CD14-positive monocyte (primary cell): ENCODE measurements at regions not wholly inside any gene's neighbourhood (a gene's known extent, or its start where the extent isn't known, plus 50 kb on each side); places are given as distances from the start of the nearest gene placed in this dataset.

ENCODE experiments used
- DNase-seq, 3 donors: peaks; one replicate each; pipeline ENCODE4 v3.0.0-alpha.2; 2011 to 2022
- H2AFZ ChIP-seq: 2 replicates; pipeline ENCODE4 v1.6.0; 2012; ENCODE audit warnings: mild to moderate bottlenecking, low read depth, low read length, inconsistent platforms; ENCODE audit not compliant: insufficient read depth, poor library complexity, severe bottlenecking
- H3K27ac ChIP-seq, 2 donors: 1 replicate in 1 of 2; 2 replicates in 1 of 2; pipeline ENCODE4 v1.5.1; 2012 to 2013; ENCODE audit warnings: low read length in 2 of 2, control low read depth in 1 of 2, inconsistent platforms in 1 of 2, low read depth in 1 of 2, mild to moderate bottlenecking in 1 of 2
- H3K27me3 ChIP-seq, 2 donors: one replicate each; pipeline versions ENCODE4 v1.6.0 to v1.6.1; 2011 to 2013; ENCODE audit warnings: low read length in 2 of 2; ENCODE audit not compliant: control insufficient read depth in 2 of 2, insufficient read depth in 2 of 2
- H3K36me3 ChIP-seq, 2 donors: replicated peaks in 1 of 2; 1 replicate in 1 of 2; 2 replicates in 1 of 2; pipeline versions ENCODE4 v1.5.1 to v1.6.1; 2012 to 2013; ENCODE audit warnings: low read length in 2 of 2, control low read depth in 1 of 2, inconsistent platforms in 1 of 2, mild to moderate bottlenecking in 1 of 2; ENCODE audit not compliant: insufficient read depth in 2 of 2, control insufficient read depth in 1 of 2
- H3K4me1 ChIP-seq, 2 donors: 1 replicate in 1 of 2; 2 replicates in 1 of 2; pipeline versions ENCODE4 v1.5.1 to v1.6.1; 2012 to 2013; ENCODE audit warnings: low read length in 2 of 2, control low read depth in 1 of 2, inconsistent platforms in 1 of 2, mild to moderate bottlenecking in 1 of 2, moderate library complexity in 1 of 2; ENCODE audit not compliant: insufficient read depth in 2 of 2, control insufficient read depth in 1 of 2
- H3K4me2 ChIP-seq: replicated peaks from 2 replicates; pipeline ENCODE3; 2012; ENCODE audit warnings: low read length, moderate library complexity, mild to moderate bottlenecking; ENCODE audit not compliant: poor library complexity, severe bottlenecking; ENCODE audit errors: extremely low read depth
- H3K4me3 ChIP-seq, 3 experiments: fragments of 200-600 bp in 1 of 3; sonication (generic) in 1 of 3; replicated peaks in 1 of 3; 1 replicate in 2 of 3; 2 replicates in 1 of 3; pipeline ENCODE4 v1.5.1; 2011 to 2013; ENCODE audit warnings: low read length in 3 of 3, mild to moderate bottlenecking in 3 of 3, control low read depth in 2 of 3, low read depth in 2 of 3, inconsistent platforms in 1 of 3, moderate library complexity in 1 of 3
- H3K79me2 ChIP-seq: 2 replicates; pipeline ENCODE4 v1.6.0; 2012; ENCODE audit warnings: mild to moderate bottlenecking, control low read depth, inconsistent platforms, low read length, moderate library complexity; ENCODE audit not compliant: insufficient read depth
- H3K9ac ChIP-seq: 2 replicates; pipeline ENCODE4 v1.6.0; 2017; ENCODE audit warnings: low read length, mild to moderate bottlenecking; ENCODE audit not compliant: insufficient read depth, poor library complexity, severe bottlenecking
- H3K9me3 ChIP-seq, 2 donors: replicated peaks in 1 of 2; 1 replicate in 1 of 2; 2 replicates in 1 of 2; pipeline versions ENCODE4 v1.5.1 to v1.6.1; 2012 to 2013; ENCODE audit warnings: low read length in 2 of 2, control low read depth in 1 of 2; ENCODE audit not compliant: control insufficient read depth in 1 of 2, insufficient read depth in 1 of 2
- H4K20me1 ChIP-seq: 2 replicates; pipeline ENCODE4 v1.6.0; 2012; ENCODE audit warnings: mild to moderate bottlenecking, low read length, control low read depth, moderate library complexity; ENCODE audit not compliant: insufficient read depth
- H3K27ac Mint-ChIP-seq, 7 donors: one replicate each; pipeline ENCODE4 v1.8.0; 2020; ENCODE audit warnings: mild to moderate bottlenecking in 7 of 7, mixed read lengths in 7 of 7, moderate library complexity in 6 of 7, inconsistent platforms in 2 of 7
- H3K27me3 Mint-ChIP-seq, 3 donors: one replicate each; pipeline ENCODE4 v1.8.0; 2021 to 2022; ENCODE audit warnings: low read depth in 3 of 3, mild to moderate bottlenecking in 3 of 3, mixed read lengths in 3 of 3, moderate library complexity in 3 of 3, inconsistent platforms in 1 of 3
- H3K36me3 Mint-ChIP-seq, 2 donors: one replicate each; pipeline ENCODE4 v1.8.0; 2020; ENCODE audit warnings: mixed read lengths in 2 of 2, inconsistent platforms in 1 of 2, mild to moderate bottlenecking in 1 of 2
- H3K4me1 Mint-ChIP-seq: one replicate; pipeline ENCODE4 v1.8.0; 2020; ENCODE audit warnings: mild to moderate bottlenecking, mixed read lengths
- H3K4me3 Mint-ChIP-seq, 2 donors: one replicate each; pipeline ENCODE4 v1.8.0; 2020; ENCODE audit warnings: mild to moderate bottlenecking in 2 of 2, mixed read lengths in 2 of 2, moderate library complexity in 1 of 2
- H3K9me3 Mint-ChIP-seq, 7 donors: one replicate each; pipeline ENCODE4 v1.8.0; 2020 to 2022; ENCODE audit warnings: mixed read lengths in 7 of 7, mild to moderate bottlenecking in 6 of 7, moderate library complexity in 6 of 7, inconsistent platforms in 2 of 7
- CTCF ChIP-seq: fragments of 200-600 bp; IDR thresholded peaks from one replicate; pipeline ENCODE4 v1.8.0; 2022; ENCODE audit warnings: antibody characterized with exemption, mild to moderate bottlenecking
- WGBS: methylation state at CpG from one replicate; pipeline ENCODE4 v1.1.5; 2013; ENCODE audit warnings: missing lambda C conversion rate; ENCODE audit not compliant: insufficient coverage; 5-methylcytosine and 5-hydroxymethylcytosine counted together
- intact Hi-C, 2 donors: fragments of 100-400 bp; cut with micrococcal nuclease; formaldehyde crosslinking; loops; one replicate each; pipeline versions ENCODE4 v1.15.0 to v1.15.1; 2023

- DNase-seq: no peak
- Mint-ChIP-seq H3K4me1 (no peaks in the 10 kb centered on the region), H3K4me3 (no peak overlapping the region), H3K9me3 (peaks cover 0 to 4% (median 0%) of the 10 kb centered on the region in 7 donors), H3K27me3 (peaks cover 0 to 2% (median 0%) of the 10 kb centered on the region in 3 donors), H3K36me3 (no peaks in the 10 kb centered on the region), H3K27ac (no peak overlapping the region)
- Histone ChIP-seq H3K79me2 (no peaks in the 10 kb centered on the region), H3K27ac (no peak overlapping the region), H3K27me3 (no peaks in the 10 kb centered on the region), H3K36me3 (no peaks in the 10 kb centered on the region), H3K9ac (no peak overlapping the region), H3K4me2 (no peak overlapping the region), H4K20me1 (no peaks in the 10 kb centered on the region), H3K9me3 (no peaks in the 10 kb centered on the region), H3K4me3 (no peak overlapping the region), H3K4me1 (no peaks in the 10 kb centered on the region), H2AFZ (no peak overlapping the region)
- intact Hi-C loops: no loop called here
- no CpG with 5 or more reads among the region's 1 CpG for WGBS
- TF ChIP-seq CTCF: no peak
Measured at GRCh38 chr2:17427401-17427800, 90.8 kb downstream of the RAD51AP2 start.

GRCh38 chr2:17426743-17427142 is 91.5 kb downstream of the RAD51AP2 start:
- Mint-ChIP-seq H3K27me3 (peaks cover 0 to 2% (median 0%) of the 10 kb centered on the region in 3 donors), H3K36me3 (no peaks in the 10 kb centered on the region), H3K9me3 (peaks cover 0 to 4% (median 0%) of the 10 kb centered on the region in 7 donors), H3K4me3 (no peak overlapping the region), H3K27ac (no peak overlapping the region), H3K4me1 (no peaks in the 10 kb centered on the region)
- H3K27me3 ChIP-seq: no peaks in the 10 kb centered on the region
- intact Hi-C loops: no loop called here
- no peaks in the 10 kb centered on the region for H4K20me1 ChIP-seq
- no peaks in the 10 kb centered on the region for H3K79me2 ChIP-seq
- no peak overlapping the region for H3K4me2 ChIP-seq
- WGBS: 64% methylated on average over 1 of the region's 1 CpG
- H3K4me3 ChIP-seq: no peak overlapping the region
- TF ChIP-seq CTCF: no peak
- H3K9ac ChIP-seq: no peak overlapping the region
- H3K4me1 ChIP-seq: no peaks in the 10 kb centered on the region
- H3K36me3 ChIP-seq: no peaks in the 10 kb centered on the region
- no peak overlapping the region for H3K27ac ChIP-seq
- H2AFZ ChIP-seq: no peak overlapping the region
- H3K9me3 ChIP-seq: no peaks in the 10 kb centered on the region
- no peak for DNase-seq
